Activated T-cell treated with anti-CD3 and anti-CD28 coated beads, Interleukin-2, amount 50 U/mL, for 48 hours (primary cell): ENCODE measurements at regions not wholly inside any gene's neighbourhood (a gene's known extent, or its start where the extent isn't known, plus 50 kb on each side); places are given as distances from the start of the nearest gene placed in this dataset.
A peak's percentile ranks its signal among the peaks of the same experiment; 100 is the strongest.

Source experiments
- DNase-seq, 2 experiments: peaks; one replicate each; pipeline ENCODE4 v3.0.0-alpha.2; 2020

DNA sequence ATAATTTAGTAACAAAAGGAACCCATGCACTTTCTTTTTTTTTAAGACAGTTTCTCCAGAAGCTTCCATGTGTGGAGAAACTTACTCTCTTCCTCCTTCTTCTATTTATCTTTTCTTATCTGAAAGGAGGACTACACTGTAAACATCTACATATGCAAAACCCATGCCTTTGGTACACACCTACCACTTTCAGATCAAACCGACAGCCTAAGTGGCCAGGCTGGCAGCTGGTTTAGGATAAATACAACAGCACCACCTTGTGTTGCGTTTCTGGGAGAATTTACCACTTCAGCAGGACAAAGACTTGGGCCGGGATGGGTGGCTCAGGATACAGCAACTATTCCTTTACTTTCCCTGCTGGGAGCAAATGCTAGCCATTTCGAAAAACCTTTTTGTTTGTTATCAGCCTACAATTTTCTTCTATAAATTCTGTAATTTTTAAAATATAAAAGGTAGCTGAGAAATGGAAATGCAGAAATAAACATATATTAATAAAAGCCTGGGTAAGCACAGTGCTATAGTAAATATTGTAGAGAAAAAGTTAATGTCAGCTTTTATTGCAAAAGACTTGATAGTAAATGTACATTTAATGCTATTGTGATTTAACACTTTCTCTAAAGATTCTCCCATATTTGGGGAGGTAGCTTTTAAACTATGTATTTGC is 94.0 kb upstream of the RFC3 start:
- peak; percentile 59 to 68 for DNase-seq

DNA sequence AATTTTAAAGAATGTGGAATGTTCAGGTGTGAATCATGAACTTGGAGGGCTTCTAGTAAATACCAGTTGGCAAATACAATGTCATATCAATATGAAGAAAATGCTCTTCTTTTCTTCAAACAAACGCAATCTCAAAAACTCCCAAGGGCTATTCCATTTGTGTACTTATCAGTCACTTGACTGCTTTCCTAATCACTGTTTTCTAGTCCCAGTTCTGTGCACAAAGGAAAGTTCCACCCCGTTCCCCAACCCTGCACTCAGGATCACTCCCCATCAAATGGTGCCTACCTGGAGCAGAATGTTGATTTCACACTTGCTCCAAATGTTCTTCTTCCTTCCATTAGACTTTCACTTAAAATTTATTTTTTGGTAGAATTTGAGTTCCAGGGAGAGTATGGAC is 92.6 kb upstream of the RFC3 start:
- DNase-seq = no peak

DNA sequence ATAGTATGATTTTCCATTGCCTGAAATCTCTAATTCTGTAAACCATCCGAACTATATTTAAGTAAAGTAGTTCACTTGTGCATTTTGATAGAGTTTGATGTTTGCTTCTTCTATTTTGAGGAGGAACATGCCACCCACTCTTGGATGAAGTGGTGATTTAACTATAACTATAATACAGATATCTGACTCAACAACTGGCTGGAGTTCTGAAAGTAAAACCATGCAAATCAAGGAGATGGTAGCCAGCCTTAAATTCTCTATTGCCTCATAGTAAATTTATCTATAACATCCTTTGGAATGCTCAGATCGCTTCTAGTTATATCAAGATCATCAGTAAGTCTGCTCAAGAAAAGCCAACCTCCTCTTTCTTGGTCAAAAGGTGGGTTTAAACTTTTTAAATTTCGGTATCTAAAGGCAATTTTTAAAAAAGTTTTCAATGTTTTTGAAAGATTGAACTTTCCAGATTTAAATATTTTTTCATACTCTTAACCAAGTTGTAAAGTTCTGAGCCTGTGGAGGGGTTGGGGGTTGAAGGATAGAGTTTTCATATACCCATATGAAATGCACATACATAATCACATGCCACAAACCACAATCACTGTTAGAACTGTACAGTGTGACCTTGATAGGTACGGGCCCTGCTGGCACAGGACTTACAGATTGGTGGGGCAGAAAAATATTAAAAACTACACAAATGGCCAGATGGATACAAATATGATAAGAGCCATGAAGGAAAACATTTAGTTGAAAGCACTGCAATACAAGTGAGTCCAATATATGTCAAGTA is 90.5 kb upstream of the RFC3 start:
- no peak for DNase-seq

GRCh38 chr13:33728271-33729037 is 89.5 kb upstream of the RFC3 start:
- DNase-seq = no peak

GRCh38 chr13:33730147-33730546 is 87.8 kb upstream of the RFC3 start:
- no peak for DNase-seq

DNA sequence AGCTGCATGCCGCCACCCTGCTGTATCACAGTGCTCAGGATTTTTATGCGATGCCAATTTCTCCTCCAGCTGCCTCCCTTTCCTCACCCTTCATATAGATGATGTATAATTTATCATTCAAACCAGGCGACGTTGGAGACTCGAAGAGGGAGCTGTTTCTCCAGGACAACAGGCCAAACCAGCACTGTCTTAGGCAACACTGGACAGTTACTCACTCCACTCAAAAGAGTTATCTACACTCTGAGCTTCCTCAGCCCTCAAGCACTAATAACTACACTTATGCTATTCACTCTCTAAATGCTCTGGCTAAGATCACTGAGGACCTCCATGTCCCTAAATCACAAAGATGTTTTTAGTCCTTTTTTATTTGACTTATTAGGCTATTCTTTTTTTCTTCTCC is 87.3 kb upstream of the RFC3 start:
- no peak for DNase-seq

- no peak for DNase-seq
Observed at GRCh38 chr13:33735276-33735675, 82.7 kb upstream of the RFC3 start.

DNA sequence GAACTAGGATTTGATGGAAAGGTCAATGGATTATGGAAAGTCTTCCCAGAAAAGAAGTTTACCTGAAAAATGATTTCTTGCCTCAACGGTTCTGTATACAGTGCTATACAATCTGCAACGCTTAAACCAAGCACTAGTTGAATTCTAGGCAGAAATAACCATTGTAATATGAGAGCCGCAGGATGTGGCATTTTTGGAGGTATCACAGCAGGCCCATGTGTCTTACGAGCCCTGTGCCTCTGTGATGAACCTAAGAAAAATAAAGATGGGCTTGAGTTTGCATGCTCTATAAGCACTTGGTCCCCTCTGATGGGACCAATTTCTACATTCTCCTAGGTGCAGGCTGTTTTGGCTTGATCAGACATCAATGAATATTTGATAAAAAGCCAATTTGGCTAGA is 78.7 kb upstream of the RFC3 start:
- DNase-seq = no peak

GRCh38 chr13:33740134-33740538 is 77.8 kb upstream of the RFC3 start:
- DNase-seq = no peak

DNA sequence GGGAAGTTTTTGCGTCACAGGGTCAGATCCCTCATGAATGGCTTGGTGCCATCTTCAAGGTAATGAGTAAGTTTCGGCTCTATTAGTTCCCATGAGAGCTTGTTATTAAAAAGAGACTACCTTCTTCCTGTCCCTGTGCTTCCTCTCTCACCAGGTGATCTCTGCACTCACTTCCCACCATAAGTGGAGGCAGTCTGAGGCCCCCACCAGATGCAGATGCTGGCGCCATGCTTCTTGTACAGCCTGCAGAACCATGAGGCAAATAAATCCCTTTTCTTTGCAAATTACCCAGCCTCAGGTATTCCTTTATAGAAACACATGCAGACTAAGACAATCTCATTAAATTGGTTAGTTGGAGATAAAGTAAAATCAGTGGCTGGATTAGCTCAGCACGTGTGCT is 75.6 kb upstream of the RFC3 start:
- no peak for DNase-seq

DNA sequence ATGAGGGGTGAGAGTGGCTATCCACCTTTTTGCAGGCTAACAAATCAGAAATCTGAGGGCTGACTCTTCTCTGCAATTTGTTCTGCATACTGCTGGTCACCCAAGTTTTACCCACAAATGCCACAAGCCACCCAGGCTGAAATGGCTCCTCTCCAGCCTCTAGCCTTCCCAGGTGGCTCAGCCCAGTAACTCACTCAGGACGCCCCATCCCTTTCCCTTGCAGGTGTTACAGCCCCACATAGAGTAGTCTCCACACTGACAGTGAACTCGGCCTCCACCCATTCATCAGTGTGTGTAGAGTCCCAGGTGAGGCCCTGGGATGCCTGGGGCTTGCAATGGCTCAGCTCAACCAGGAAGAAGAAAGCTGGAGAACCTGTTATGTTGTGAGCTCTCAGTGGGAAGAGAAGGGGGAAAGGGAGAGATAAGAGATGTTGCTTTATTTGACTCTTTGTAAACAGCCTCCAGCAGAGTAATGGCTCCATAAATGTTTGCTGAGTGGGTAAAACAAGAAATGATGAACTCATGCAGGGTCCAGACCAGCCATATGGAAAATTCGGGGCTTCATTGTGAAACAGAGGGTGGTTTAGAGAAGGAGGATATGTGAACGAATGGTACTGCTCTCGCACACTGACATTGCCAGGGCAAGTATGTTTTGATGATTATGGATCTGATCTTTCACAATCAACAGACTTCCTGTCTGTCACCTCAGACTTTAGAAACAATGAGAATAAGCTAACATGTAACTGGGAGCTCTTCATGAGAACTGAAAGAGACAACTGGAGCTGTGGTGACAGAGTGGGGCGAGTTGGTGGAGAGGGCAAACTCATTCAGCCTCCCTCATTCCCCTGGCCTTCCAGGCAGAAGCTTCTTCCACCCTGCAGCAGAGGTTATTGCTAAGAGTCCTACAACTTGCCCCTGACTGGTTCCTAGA is 74.2 kb upstream of the RFC3 start:
- DNase-seq = peak; percentile 19 to 25

DNA sequence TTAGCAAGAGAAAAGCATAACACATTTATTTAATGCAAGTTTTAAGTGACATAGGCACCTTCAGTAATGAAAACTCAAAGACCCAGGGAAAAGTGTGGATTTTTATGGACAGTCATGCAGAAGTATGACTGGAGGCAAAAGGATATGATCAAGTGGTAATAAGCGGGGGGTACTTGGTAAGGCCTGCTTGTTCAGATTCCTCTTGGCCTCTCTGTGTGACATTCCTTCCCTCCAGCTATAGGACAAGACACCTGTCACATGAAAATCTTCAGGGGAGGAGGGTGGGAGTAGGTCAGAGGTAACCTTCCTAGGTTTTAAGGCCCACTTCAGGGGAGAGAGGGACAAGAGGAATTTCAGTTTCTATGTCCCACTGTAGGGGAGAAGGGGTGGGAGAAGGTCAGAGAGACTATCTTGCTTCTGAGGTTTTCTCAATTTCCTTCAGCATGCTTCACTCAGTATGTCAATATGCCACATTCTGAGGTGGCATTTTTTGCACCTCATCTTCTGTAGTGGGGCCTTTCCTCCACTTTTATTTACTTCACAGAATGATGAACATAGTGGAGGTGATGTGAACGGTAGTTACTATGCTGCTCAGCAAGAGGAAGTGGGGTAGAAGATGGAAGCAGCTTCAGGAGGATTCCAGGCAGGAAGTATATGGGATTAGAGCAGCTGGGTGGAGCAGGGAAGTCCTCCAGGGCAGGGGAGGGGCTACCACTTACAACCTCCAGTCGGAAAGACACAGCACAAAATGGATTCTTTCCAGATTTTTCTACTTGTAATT is 73.2 kb upstream of the RFC3 start:
- DNase-seq = no peak

- no peak for DNase-seq
Observed at GRCh38 chr13:33745370-33746324, 72.3 kb upstream of the RFC3 start.

DNA sequence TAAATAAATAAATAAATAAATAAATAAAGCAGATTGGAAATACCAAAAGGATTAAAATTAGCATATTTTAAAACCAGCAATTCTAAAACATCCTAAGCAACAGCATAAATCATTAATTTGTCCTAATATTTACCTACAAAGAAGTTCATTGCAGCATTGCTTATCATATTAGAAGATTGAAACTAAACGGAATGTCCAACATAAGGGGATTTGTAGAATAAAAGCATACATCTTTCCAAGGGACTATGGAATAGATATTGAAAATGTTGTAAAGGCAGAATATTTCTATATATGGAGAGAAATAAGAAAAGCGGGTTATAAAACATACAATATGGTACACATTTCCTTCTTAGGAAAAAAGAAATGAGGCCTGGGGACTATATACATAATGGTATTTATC is 71.1 kb upstream of the RFC3 start:
- DNase-seq = no peak

- DNase-seq = no peak
Observed at GRCh38 chr13:33751151-33751550, 66.8 kb upstream of the RFC3 start.

DNA sequence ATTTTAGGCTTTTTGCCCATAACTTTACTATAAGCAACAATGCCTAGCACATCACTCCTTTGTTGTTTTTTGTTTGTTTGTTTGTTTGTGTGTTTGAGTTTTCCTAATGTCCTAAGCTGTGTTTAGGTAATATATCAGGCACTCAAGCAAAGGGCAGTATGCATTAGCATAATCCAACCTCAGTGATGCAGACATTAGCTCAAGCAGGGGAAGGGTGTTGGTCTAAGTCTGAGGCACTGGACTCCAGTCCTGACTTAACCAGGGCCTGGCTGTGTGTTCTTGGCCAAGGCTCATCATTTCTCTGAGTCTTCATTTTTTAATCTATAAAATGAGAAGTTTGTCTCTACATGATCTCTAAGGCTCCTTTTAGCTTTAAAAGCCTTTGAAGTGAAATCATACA is 65.9 kb upstream of the RFC3 start:
- no peak for DNase-seq

DNA sequence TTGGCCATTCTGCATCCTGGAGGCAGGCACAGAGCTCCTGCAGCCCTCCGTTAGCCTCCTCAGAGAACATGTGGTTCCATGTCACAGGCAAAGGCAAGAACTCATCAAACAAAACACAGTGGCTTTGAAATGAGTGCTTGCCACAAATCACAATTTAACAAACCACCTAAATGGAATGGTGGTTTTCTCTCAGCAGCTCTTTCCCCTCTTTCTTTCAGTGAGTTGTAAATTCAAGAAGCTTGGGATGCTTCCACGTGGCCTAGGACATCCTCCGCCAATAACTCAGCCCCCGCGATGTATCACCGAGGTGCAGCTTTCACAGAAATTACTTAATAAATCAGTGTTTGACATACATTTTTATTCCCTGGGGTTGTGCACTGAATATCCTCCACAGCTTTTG is 65.4 kb upstream of the RFC3 start:
- DNase-seq = no peak

GRCh38 chr13:33756929-33757328 is 61.0 kb upstream of the RFC3 start:
- DNase-seq = no peak

DNA sequence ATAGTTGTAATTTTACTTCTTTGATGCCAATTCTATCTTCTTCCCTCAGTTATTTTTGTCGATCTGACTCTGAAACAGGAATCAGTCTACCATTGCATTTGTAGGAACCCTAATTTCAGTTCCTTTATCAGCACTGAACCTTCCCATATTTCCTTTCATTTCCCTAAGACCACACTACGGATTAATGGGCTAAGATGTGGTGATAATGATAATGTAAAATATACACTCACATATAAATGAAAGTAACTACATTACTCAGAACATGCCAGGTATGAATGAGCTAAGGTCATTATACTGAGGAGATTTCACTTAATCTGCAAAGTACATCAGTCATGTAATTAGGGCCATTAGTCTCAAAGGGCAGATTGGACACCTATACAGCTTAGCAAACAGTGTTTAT is 60.2 kb upstream of the RFC3 start:
- DNase-seq = no peak

DNA sequence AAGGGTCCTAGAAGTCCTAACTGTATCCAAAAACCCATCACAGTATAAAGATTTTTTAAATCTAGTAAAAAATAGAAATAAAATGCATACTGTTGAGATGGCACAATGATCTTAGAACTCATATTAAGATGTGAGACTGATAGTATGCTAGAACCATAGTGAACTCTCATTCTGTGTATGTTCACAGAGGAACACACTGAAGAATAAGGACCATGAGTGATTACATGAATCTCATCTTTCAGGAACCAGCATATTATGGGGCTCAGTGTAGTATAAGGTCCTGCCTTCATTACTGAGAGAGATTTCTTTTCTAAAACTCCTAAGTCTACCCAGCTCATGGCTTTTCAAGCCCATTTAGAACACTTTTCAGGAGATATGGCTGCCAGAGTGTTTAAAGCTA is 59.8 kb upstream of the RFC3 start:
- DNase-seq = no peak

GRCh38 chr13:33761740-33762139 is 56.2 kb upstream of the RFC3 start:
- no peak for DNase-seq
